ENCODE measurements at regions not wholly inside any gene's neighbourhood (a gene's known extent, or its start where the extent isn't known, plus 50 kb on each side); places are given as distances from the start of the nearest gene placed in this dataset.

DNA sequence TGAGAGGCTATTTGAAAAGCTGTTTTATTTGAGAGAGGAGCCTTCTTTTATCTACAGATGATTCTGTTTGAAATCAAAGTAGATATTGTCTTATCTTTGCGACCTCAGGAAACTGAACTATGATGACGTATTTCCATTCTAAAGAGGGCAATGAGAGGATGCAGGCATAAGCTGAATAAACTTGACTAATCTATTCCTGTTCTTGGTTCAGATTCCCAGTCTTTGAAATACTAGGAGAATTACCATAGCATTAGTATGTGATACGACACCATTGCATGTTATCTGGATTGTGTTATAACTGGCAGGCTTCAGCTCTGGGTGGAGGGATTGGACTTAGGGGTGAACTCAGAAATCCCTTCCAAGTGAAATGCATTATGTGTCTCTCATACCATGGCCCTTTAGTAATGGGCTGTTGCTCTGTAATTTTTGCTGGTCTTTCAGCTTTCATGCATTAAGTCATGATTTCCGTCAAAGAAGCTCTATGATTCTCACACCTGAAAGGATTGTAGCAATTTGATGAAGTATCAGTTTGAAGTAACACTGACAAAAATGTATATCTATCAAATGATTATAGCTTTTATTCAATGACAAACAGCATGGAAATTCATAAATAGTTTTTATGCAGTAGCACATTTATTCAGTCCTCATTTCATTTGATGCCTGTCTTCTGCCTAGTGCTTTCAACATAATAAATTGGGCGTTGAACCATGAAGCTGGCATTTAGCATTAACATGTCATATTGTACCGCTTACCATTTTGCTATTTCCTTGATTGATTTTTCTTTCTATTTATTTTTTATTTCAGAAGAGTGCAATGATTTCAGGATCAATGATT is 138.4 kb upstream of the SPACA1 start:
- no peaks in the 10 kb centered on the region for H3K36me3 Mint-ChIP-seq (ENCODE audit: unreplicated experiment)
- no peaks in the 10 kb centered on the region for H3K9me3 Mint-ChIP-seq (ENCODE audit: unreplicated experiment)
- H3K27ac Mint-ChIP-seq (ENCODE audit: unreplicated experiment), result no peak overlapping the region
- no peak overlapping the region for H3K4me3 Mint-ChIP-seq (ENCODE audit: unreplicated experiment)
- peaks cover 3% of the 10 kb centered on the region for H3K4me1 Mint-ChIP-seq (ENCODE audit: unreplicated experiment)
- TF ChIP-seq, protein P1, sequence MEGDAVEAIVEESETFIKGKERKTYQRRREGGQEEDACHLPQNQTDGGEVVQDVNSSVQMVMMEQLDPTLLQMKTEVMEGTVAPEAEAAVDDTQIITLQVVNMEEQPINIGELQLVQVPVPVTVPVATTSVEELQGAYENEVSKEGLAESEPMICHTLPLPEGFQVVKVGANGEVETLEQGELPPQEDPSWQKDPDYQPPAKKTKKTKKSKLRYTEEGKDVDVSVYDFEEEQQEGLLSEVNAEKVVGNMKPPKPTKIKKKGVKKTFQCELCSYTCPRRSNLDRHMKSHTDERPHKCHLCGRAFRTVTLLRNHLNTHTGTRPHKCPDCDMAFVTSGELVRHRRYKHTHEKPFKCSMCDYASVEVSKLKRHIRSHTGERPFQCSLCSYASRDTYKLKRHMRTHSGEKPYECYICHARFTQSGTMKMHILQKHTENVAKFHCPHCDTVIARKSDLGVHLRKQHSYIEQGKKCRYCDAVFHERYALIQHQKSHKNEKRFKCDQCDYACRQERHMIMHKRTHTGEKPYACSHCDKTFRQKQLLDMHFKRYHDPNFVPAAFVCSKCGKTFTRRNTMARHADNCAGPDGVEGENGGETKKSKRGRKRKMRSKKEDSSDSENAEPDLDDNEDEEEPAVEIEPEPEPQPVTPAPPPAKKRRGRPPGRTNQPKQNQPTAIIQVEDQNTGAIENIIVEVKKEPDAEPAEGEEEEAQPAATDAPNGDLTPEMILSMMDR (IDR thresholded peaks at IDR 0.05), result no peak
- peaks cover 24% of the 10 kb centered on the region for H3K27me3 Mint-ChIP-seq (ENCODE audit: unreplicated experiment)
- DNase-seq (ENCODE audit: extremely low spot score, unreplicated experiment), result no peak

- peaks cover 3% of the 10 kb centered on the region for H3K4me1 Mint-ChIP-seq (ENCODE audit: unreplicated experiment)
- H3K9me3 Mint-ChIP-seq (ENCODE audit: unreplicated experiment), result no peaks in the 10 kb centered on the region
- DNase-seq (ENCODE audit: extremely low spot score, unreplicated experiment), result no peak
- TF ChIP-seq, protein P1 (IDR thresholded peaks at IDR 0.05), result no peak
- no peak overlapping the region for H3K27ac Mint-ChIP-seq (ENCODE audit: unreplicated experiment)
- peaks cover 25% of the 10 kb centered on the region for H3K27me3 Mint-ChIP-seq (ENCODE audit: unreplicated experiment)
- H3K4me3 Mint-ChIP-seq (ENCODE audit: unreplicated experiment), result no peak overlapping the region
- H3K36me3 Mint-ChIP-seq (ENCODE audit: unreplicated experiment), result no peaks in the 10 kb centered on the region
Observed at GRCh38 chr6:87907521-87907920, 140.1 kb upstream of the SPACA1 start.

GRCh38 chr6:87905101-87905641 is 142.5 kb upstream of the SPACA1 start:
- H3K36me3 Mint-ChIP-seq (ENCODE audit: unreplicated experiment), result no peaks in the 10 kb centered on the region
- no peak for DNase-seq (ENCODE audit: extremely low spot score, unreplicated experiment)
- no peak overlapping the region for H3K27ac Mint-ChIP-seq (ENCODE audit: unreplicated experiment)
- no peak overlapping the region for H3K4me3 Mint-ChIP-seq (ENCODE audit: unreplicated experiment)
- peaks cover 3% of the 10 kb centered on the region for H3K4me1 Mint-ChIP-seq (ENCODE audit: unreplicated experiment)
- peaks cover 20% of the 10 kb centered on the region for H3K27me3 Mint-ChIP-seq (ENCODE audit: unreplicated experiment)
- TF ChIP-seq, protein P1 (IDR thresholded peaks at IDR 0.05), result no peak
- H3K9me3 Mint-ChIP-seq (ENCODE audit: unreplicated experiment), result no peaks in the 10 kb centered on the region

DNA sequence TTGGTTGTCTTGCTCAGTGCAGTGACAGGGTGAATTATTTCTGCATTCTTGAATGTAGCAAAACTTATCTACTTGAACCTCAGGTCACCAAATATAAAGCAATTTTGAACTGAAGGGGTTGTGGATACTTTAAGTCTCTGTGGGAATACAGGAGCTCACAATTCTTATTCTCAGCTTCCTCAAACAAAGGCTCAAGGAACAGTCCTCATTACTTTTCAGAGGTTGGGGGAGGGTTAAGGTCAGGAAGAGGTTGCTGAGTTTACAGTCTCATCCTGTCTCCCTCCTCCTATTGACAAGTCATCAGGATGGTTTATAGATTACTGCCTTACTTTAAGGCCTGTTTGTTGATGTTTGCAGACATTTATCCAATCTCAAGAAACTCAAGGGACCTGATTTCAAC is 143.6 kb upstream of the SPACA1 start:
- DNase-seq (ENCODE audit: extremely low spot score, unreplicated experiment), result no peak
- Mint-ChIP-seq H3K4me1 (ENCODE audit: unreplicated experiment) (peaks cover 3% of the 10 kb centered on the region), H3K36me3 (ENCODE audit: unreplicated experiment) (no peaks in the 10 kb centered on the region), H3K27me3 (ENCODE audit: unreplicated experiment) (peaks cover 18% of the 10 kb centered on the region), H3K9me3 (ENCODE audit: unreplicated experiment) (no peaks in the 10 kb centered on the region), H3K4me3 (ENCODE audit: unreplicated experiment) (no peak overlapping the region), H3K27ac (ENCODE audit: unreplicated experiment) (no peak overlapping the region)
- TF ChIP-seq, protein P1 (IDR thresholded peaks at IDR 0.05), result no peak

GRCh38 chr6:87903323-87903722 is 144.3 kb upstream of the SPACA1 start:
- no peak for DNase-seq (ENCODE audit: extremely low spot score, unreplicated experiment)
- no peaks in the 10 kb centered on the region for H3K9me3 Mint-ChIP-seq (ENCODE audit: unreplicated experiment)
- TF ChIP-seq, protein P1 (IDR thresholded peaks at IDR 0.05), result no peak
- peaks cover 15% of the 10 kb centered on the region for H3K27me3 Mint-ChIP-seq (ENCODE audit: unreplicated experiment)
- no peaks in the 10 kb centered on the region for H3K36me3 Mint-ChIP-seq (ENCODE audit: unreplicated experiment)
- peaks cover 3% of the 10 kb centered on the region for H3K4me1 Mint-ChIP-seq (ENCODE audit: unreplicated experiment)
- H3K27ac Mint-ChIP-seq (ENCODE audit: unreplicated experiment), result no peak overlapping the region
- H3K4me3 Mint-ChIP-seq (ENCODE audit: unreplicated experiment), result no peak overlapping the region
